ENCODE measurements at regions not wholly inside any gene's neighbourhood (a gene's known extent, or its start where the extent isn't known, plus 50 kb on each side); places are given as distances from the start of the nearest gene placed in this dataset.

- TF ChIP-seq CTCF (IDR thresholded peaks at IDR 0.05; ENCODE audit: extremely low read depth, insufficient read depth, missing control alignments), result no peak
- in situ Hi-C loops (cut with MboI; ENCODE audit: low pct_unique_long_range_greater_than_20kb, low sequenced_read_pairs, unreplicated experiment), result no loop called here
- no peak for DNase-seq (ENCODE audit: low spot score)
Observed at GRCh38 chr10:88161070-88161469, 297.6 kb downstream of the PTEN start.

- TF ChIP-seq CTCF (IDR thresholded peaks at IDR 0.05; ENCODE audit: extremely low read depth, insufficient read depth, missing control alignments), result no peak
- in situ Hi-C loops (cut with MboI; ENCODE audit: low pct_unique_long_range_greater_than_20kb, low sequenced_read_pairs, unreplicated experiment), result no loop called here
Observed at GRCh38 chr10:88161756-88162155, 298.3 kb downstream of the PTEN start.

GRCh38 chr10:88162852-88163251, 299.4 kb downstream of the PTEN start:
- DNase-seq (ENCODE audit: low spot score), result no peak
- TF ChIP-seq CTCF (IDR thresholded peaks at IDR 0.05; ENCODE audit: extremely low read depth, insufficient read depth, missing control alignments), result no peak
- in situ Hi-C loops (cut with MboI; ENCODE audit: low pct_unique_long_range_greater_than_20kb, low sequenced_read_pairs, unreplicated experiment), result no loop called here

More at GRCh38 chr10:88161756-88162155, 298.3 kb downstream of the PTEN start:
- no peak for DNase-seq (ENCODE audit: low spot score)

GRCh38 chr10:88163572-88163971, 300.1 kb downstream of the PTEN start:
- in situ Hi-C loops (cut with MboI; ENCODE audit: low pct_unique_long_range_greater_than_20kb, low sequenced_read_pairs, unreplicated experiment), result no loop called here
- no peak for DNase-seq (ENCODE audit: low spot score)
- TF ChIP-seq CTCF (IDR thresholded peaks at IDR 0.05; ENCODE audit: extremely low read depth, insufficient read depth, missing control alignments), result no peak

GRCh38 chr10:88164471-88164870, 301.0 kb downstream of the PTEN start:
- TF ChIP-seq CTCF (IDR thresholded peaks at IDR 0.05; ENCODE audit: extremely low read depth, insufficient read depth, missing control alignments), result no peak
- DNase-seq (ENCODE audit: low spot score), result no peak
- in situ Hi-C loops (cut with MboI; ENCODE audit: low pct_unique_long_range_greater_than_20kb, low sequenced_read_pairs, unreplicated experiment), result no loop called here

GRCh38 chr10:88165849-88166271, 302.4 kb downstream of the PTEN start:
- no peak for TF ChIP-seq CTCF (IDR thresholded peaks at IDR 0.05; ENCODE audit: extremely low read depth, insufficient read depth, missing control alignments)
- in situ Hi-C loops (cut with MboI; ENCODE audit: low pct_unique_long_range_greater_than_20kb, low sequenced_read_pairs, unreplicated experiment), result no loop called here

More at GRCh38 chr10:88165849-88166271, 302.4 kb downstream of the PTEN start:
- DNase-seq (ENCODE audit: low spot score), result no peak
